ENCODE measurements at regions not wholly inside any gene's neighbourhood (a gene's known extent, or its start where the extent isn't known, plus 50 kb on each side); places are given as distances from the start of the nearest gene placed in this dataset.

- Histone ChIP-seq H3K9me3 (no peaks in the 10 kb centered on the region), H3K36me3 (no peaks in the 10 kb centered on the region), H3K27me3 (no peaks in the 10 kb centered on the region), H3K4me1 (no peaks in the 10 kb centered on the region), H3K27ac (no peak overlapping the region), H3K4me3 (no peak overlapping the region)
- no peak for DNase-seq
- intact Hi-C loops (cut with DNase I), result no loop called here
- 65 to 75% methylated on average over 1 of the region's 1 CpG for WGBS, 2 donors
- TF ChIP-seq POLR2A (IDR thresholded peaks at IDR 0.05) (no peak), CTCF (IDR thresholded peaks at IDR 0.05) (no peak)
These were observed 155.4 kb downstream of the ASB1 start for GRCh38 chr2:238582159-238582558.

- Histone ChIP-seq H3K9me3 (no peaks in the 10 kb centered on the region), H3K4me3 (no peak overlapping the region), H3K27ac (no peak overlapping the region), H3K27me3 (no peaks in the 10 kb centered on the region), H3K4me1 (no peaks in the 10 kb centered on the region), H3K36me3 (no peaks in the 10 kb centered on the region)
- TF ChIP-seq CTCF (IDR thresholded peaks at IDR 0.05) (no peak), POLR2A (IDR thresholded peaks at IDR 0.05) (no peak)
- 89 to 92% methylated on average over 4 of the region's 4 CpGs for WGBS, 2 donors
- intact Hi-C loops (cut with DNase I), result no loop called here
- DNase-seq, result no peak
These were observed 157.9 kb downstream of the ASB1 start for GRCh38 chr2:238584617-238585016.

- no peaks in the 10 kb centered on the region for H3K4me1 ChIP-seq
- H3K27me3 ChIP-seq, result no peaks in the 10 kb centered on the region
- DNase-seq, result no peak
- 74 to 82% methylated on average over 12 to 25 of the region's 34 CpGs for WGBS, 2 donors
- H3K36me3 ChIP-seq, result no peaks in the 10 kb centered on the region
- H3K4me3 ChIP-seq, result no peak overlapping the region
- TF ChIP-seq POLR2A (IDR thresholded peaks at IDR 0.05), result no peak
- no peak for TF ChIP-seq CTCF (IDR thresholded peaks at IDR 0.05)
- H3K27ac ChIP-seq, result no peak overlapping the region
- H3K9me3 ChIP-seq, result no peaks in the 10 kb centered on the region
- intact Hi-C loops (cut with DNase I), result no loop called here
These were observed 159.4 kb downstream of the ASB1 start for GRCh38 chr2:238585836-238586821.

DNA sequence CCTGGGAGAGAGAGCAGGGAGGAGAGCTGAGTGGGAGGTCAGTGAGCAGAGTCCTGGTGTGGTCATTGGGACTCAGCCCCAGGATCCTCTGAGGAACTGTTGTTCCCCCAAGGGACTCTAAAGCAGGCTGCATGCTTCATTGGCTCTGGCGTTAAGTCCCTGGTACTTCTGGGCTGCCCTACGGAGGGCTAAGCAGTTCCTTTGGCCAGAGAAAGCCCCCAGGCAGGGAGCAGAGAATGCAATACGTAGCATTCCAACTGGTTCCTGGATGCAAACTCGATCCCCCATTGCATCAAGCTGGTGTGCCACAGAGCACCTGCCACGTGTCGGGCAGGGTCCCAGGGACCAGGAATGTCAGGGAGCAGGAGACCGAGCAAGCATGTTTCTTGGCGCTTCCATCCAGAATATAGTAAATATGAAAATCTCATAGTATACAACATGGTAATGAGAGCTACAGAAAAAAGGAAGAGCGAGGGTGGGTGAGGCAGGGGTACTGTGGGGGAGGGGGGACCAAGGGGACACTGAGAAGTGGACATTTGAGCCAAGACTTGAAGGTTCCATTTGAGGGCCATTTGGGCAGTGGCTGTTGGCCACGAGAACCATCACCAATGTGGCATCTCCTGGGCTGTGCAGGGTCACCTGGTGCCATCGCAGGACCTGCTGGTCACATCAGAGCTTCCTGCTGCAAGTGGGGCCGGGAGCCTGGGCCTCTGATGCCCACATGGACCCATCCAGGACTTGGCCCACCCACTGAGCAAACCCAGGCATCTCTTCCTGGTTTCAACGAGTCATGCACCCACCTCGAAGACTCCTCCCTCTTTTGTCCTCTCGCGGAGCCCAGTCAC lies 160.4 kb downstream of the ASB1 start:
- Histone ChIP-seq H3K27me3 (no peaks in the 10 kb centered on the region), H3K36me3 (no peaks in the 10 kb centered on the region), H3K4me1 (no peaks in the 10 kb centered on the region), H3K27ac (no peak overlapping the region), H3K9me3 (no peaks in the 10 kb centered on the region), H3K4me3 (no peak overlapping the region)
- TF ChIP-seq CTCF (IDR thresholded peaks at IDR 0.05) (no peak), POLR2A (IDR thresholded peaks at IDR 0.05) (no peak)
- intact Hi-C loops (cut with DNase I), result no loop called here
- 80 to 83% methylated on average over 7 to 9 of the region's 16 CpGs for whole genome bisulfite sequencing, 2 donors
- DNase-seq, result no peak
